Type B pancreatic cell (in vitro differentiated cells): ENCODE measurements at regions not wholly inside any gene's neighbourhood (a gene's known extent, or its start where the extent isn't known, plus 50 kb on each side); places are given as distances from the start of the nearest gene placed in this dataset.

Source experiments
- DNase-seq: peaks from one replicate; pipeline ENCODE4 v3.0.0; 2021; ENCODE audit warnings: mixed read lengths; ENCODE audit not compliant: unreplicated experiment; ENCODE audit errors: extremely low spot score
- H3K27ac Mint-ChIP-seq: 2 replicates; pipeline ENCODE4 v1.8.0; 2021; ENCODE audit warnings: mild to moderate bottlenecking, mixed read lengths
- H3K27me3 Mint-ChIP-seq: 2 replicates; pipeline ENCODE4 v1.8.0; 2021; ENCODE audit warnings: mixed read lengths
- H3K36me3 Mint-ChIP-seq: 2 replicates; pipeline ENCODE4 v1.8.0; 2021; ENCODE audit warnings: mixed read lengths
- H3K4me1 Mint-ChIP-seq: one replicate; pipeline ENCODE4 v1.8.0; 2021; ENCODE audit warnings: mixed read lengths; ENCODE audit not compliant: unreplicated experiment
- H3K4me3 Mint-ChIP-seq: 2 replicates; pipeline ENCODE4 v1.8.0; 2021; ENCODE audit warnings: mild to moderate bottlenecking, mixed read lengths
- H3K9me3 Mint-ChIP-seq: 2 replicates; pipeline ENCODE4 v1.8.0; 2021; ENCODE audit warnings: mixed read lengths
- CTCF ChIP-seq: fragments of 200-600 bp; sonication (generic); conservative IDR thresholded peaks from 2 replicates; pipeline ENCODE4 v1.5.0; 2021; ENCODE audit warnings: antibody characterized with exemption, mild to moderate bottlenecking

- H3K9me3 Mint-ChIP-seq, result no peaks in the 10 kb centered on the region
- no peak for TF ChIP-seq CTCF
- peak; percentile 68 for DNase-seq
- peaks cover 9% of the 10 kb centered on the region for H3K27me3 Mint-ChIP-seq
- H3K4me3 Mint-ChIP-seq, result no peak overlapping the region
- H3K27ac Mint-ChIP-seq, result no peak overlapping the region
- no peaks in the 10 kb centered on the region for H3K36me3 Mint-ChIP-seq
- peaks cover 7% of the 10 kb centered on the region for H3K4me1 Mint-ChIP-seq
Measured at GRCh38 chr14:104358528-104359300, 220.3 kb downstream of the KIF26A start.

GRCh38 chr14:104359301-104359968 lies 220.1 kb upstream of the C14orf180 start:
- no peaks in the 10 kb centered on the region for H3K9me3 Mint-ChIP-seq
- no peak for TF ChIP-seq CTCF
- H3K27ac Mint-ChIP-seq, result no peak overlapping the region
- DNase-seq, result peak; percentile 52
- H3K4me3 Mint-ChIP-seq, result no peak overlapping the region
- peaks cover 6% of the 10 kb centered on the region for H3K27me3 Mint-ChIP-seq
- H3K36me3 Mint-ChIP-seq, result no peaks in the 10 kb centered on the region
- peaks cover 5% of the 10 kb centered on the region for H3K4me1 Mint-ChIP-seq

- peaks cover 4% of the 10 kb centered on the region for H3K4me1 Mint-ChIP-seq
- DNase-seq, result peak; percentile 60
- no peak overlapping the region for H3K27ac Mint-ChIP-seq
- H3K9me3 Mint-ChIP-seq, result no peaks in the 10 kb centered on the region
- no peaks in the 10 kb centered on the region for H3K36me3 Mint-ChIP-seq
- peaks cover 10% of the 10 kb centered on the region for H3K27me3 Mint-ChIP-seq
- H3K4me3 Mint-ChIP-seq, result no peak overlapping the region
- TF ChIP-seq CTCF, result no peak
Measured at GRCh38 chr14:104359969-104360442, 219.6 kb upstream of the C14orf180 start.

GRCh38 chr14:104360501-104360900 lies 219.1 kb upstream of the C14orf180 start:
- no peak for TF ChIP-seq CTCF
- Mint-ChIP-seq H3K4me3 (no peak overlapping the region), H3K9me3 (no peaks in the 10 kb centered on the region), H3K36me3 (no peaks in the 10 kb centered on the region), H3K27me3 (peaks cover 12% of the 10 kb centered on the region), H3K4me1 (peaks cover 3% of the 10 kb centered on the region), H3K27ac (no peak overlapping the region)
- no peak for DNase-seq

- H3K4me3 Mint-ChIP-seq, result no peak overlapping the region
- H3K27me3 Mint-ChIP-seq, result peaks cover 12% of the 10 kb centered on the region
- H3K36me3 Mint-ChIP-seq, result no peaks in the 10 kb centered on the region
- no peaks in the 10 kb centered on the region for H3K9me3 Mint-ChIP-seq
- no peak overlapping the region for H3K27ac Mint-ChIP-seq
- no peaks in the 10 kb centered on the region for H3K4me1 Mint-ChIP-seq
- DNase-seq, result peak; percentile 62
- TF ChIP-seq CTCF, result no peak
Measured at GRCh38 chr14:104361101-104361591, 218.4 kb upstream of the C14orf180 start.
